ENCODE measurements at regions not wholly inside any gene's neighbourhood (a gene's known extent, or its start where the extent isn't known, plus 50 kb on each side); places are given as distances from the start of the nearest gene placed in this dataset.

DNA sequence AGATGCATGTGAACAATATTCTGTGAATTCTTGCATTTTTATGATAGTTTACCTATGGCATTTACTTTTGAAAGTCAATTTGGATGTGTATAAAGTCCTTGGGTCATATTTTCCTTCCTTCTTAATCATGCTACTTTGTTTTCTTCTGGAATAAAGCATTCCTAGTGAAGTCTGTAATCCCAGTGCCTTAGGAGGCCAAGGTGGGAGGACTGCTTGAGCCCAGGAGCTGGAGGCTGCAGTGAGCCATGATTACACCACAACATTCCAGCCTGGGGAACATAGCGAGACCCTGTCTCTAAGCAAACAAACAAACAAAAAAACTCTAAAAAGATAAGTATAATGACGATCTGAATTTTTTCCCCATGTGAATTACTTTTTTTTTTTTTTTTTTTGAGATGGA is 69.7 kb upstream of the SYNCRIP start:
- TF ChIP-seq EZH2 (IDR thresholded peaks at IDR 0.05) = no peak
- no peak for TF ChIP-seq POLR2AphosphoS5 (IDR thresholded peaks at IDR 0.05; ENCODE audit: borderline replicate concordance, low read depth, low read length)

All from SK-N-MC (cell line).